HepG2 (cell line): ENCODE measurements at regions not wholly inside any gene's neighbourhood (a gene's known extent, or its start where the extent isn't known, plus 50 kb on each side); places are given as distances from the start of the nearest gene placed in this dataset.

ENCODE experiments used
- EZH2 ChIP-seq: conservative IDR thresholded peaks from 2 replicates; pipeline ENCODE4 v1.6.1; 2012; ENCODE audit warnings: mild to moderate bottlenecking, low read depth, low read length, moderate library complexity
- FOXM1 ChIP-seq: sonication (generic); formaldehyde crosslinking; IDR thresholded peaks from 2 replicates; pipeline ENCODE4 v1.5.0; 2020; ENCODE audit warnings: missing genetic modification reagents
- ZZZ3 ChIP-seq: sonication (generic); formaldehyde crosslinking; IDR thresholded peaks from 2 replicates; pipeline ENCODE4 v1.4.0; 2020; ENCODE audit warnings: missing genetic modification reagents, mild to moderate bottlenecking, borderline replicate concordance
- TF ChIP-seq, protein P1 (sequence below): sonication (generic); formaldehyde crosslinking; IDR thresholded peaks from 2 replicates; pipeline ENCODE4 v1.4.0; 2020; ENCODE audit warnings: missing genetic modification reagents, mild to moderate bottlenecking, borderline replicate concordance
- TF ChIP-seq, protein P2 (sequence below): sonication (generic); formaldehyde crosslinking; IDR thresholded peaks from 2 replicates; pipeline ENCODE4 v1.5.0; 2020; ENCODE audit warnings: mild to moderate bottlenecking, missing genetic modification reagents, moderate library complexity

DNA sequence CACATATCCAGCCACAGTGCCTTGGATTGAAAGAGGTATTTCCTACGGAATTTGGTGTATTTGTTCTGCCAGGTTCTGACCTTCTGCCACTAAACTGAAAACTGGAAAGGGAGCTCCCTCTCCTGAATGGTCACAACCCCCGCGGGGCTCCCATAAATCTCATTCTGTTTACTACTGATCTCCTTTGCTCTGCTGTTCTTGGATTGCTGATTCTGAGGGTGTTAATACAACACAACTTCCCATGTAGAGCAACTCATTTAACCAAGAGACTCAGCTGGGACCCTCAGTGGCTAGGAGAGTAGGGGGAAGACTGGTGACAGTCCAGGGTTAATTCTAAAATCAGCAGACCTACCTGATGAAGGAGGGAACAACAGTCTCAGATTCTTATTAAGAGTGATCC is 662.9 kb downstream of the INHBA start:
- TF ChIP-seq, protein P1, sequence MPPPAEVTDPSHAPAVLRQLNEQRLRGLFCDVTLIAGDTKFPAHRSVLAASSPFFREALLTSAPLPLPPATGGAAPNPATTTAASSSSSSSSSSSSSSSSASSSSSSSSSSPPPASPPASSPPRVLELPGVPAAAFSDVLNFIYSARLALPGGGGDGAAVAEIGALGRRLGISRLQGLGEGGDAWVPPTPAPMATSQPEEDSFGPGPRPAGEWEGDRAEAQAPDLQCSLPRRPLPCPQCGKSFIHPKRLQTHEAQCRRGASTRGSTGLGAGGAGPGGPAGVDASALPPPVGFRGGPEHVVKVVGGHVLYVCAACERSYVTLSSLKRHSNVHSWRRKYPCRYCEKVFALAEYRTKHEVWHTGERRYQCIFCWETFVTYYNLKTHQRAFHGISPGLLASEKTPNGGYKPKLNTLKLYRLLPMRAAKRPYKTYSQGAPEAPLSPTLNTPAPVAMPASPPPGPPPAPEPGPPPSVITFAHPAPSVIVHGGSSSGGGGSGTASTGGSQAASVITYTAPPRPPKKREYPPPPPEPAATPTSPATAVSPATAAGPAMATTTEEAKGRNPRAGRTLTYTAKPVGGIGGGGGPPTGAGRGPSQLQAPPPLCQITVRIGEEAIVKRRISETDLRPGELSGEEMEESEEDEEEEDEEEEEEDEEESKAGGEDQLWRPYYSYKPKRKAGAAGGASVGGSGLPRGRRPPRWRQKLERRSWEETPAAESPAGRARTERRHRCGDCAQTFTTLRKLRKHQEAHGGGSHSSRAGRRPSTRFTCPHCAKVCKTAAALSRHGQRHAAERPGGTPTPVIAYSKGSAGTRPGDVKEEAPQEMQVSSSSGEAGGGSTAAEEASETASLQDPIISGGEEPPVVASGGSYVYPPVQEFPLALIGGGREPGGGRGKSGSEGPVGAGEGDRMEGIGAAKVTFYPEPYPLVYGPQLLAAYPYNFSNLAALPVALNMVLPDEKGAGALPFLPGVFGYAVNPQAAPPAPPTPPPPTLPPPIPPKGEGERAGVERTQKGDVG (CRISPR knock-in tag) = no peak
- TF ChIP-seq FOXM1 (CRISPR knock-in tag) (no peak), EZH2 (no peak), ZZZ3 (CRISPR knock-in tag) (no peak)
- TF ChIP-seq, protein P2, sequence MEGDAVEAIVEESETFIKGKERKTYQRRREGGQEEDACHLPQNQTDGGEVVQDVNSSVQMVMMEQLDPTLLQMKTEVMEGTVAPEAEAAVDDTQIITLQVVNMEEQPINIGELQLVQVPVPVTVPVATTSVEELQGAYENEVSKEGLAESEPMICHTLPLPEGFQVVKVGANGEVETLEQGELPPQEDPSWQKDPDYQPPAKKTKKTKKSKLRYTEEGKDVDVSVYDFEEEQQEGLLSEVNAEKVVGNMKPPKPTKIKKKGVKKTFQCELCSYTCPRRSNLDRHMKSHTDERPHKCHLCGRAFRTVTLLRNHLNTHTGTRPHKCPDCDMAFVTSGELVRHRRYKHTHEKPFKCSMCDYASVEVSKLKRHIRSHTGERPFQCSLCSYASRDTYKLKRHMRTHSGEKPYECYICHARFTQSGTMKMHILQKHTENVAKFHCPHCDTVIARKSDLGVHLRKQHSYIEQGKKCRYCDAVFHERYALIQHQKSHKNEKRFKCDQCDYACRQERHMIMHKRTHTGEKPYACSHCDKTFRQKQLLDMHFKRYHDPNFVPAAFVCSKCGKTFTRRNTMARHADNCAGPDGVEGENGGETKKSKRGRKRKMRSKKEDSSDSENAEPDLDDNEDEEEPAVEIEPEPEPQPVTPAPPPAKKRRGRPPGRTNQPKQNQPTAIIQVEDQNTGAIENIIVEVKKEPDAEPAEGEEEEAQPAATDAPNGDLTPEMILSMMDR (CRISPR knock-in tag) = no peak
